Mucosa of descending colon (tissue), 3 donors: ENCODE measurements at regions not wholly inside any gene's neighbourhood (a gene's known extent, or its start where the extent isn't known, plus 50 kb on each side); places are given as distances from the start of the nearest gene placed in this dataset.
"Not testable (repeated sequence)": the region's sequence is repeated elsewhere in the genome, so short reads cannot be mapped to it uniquely, and the experiment has no call there.

ENCODE experiments used
- ATAC-seq: fragments of 200-7000 bp; cut with Tn5 transposase; one replicate; pipeline ENCODE4 v1.9.1; 2020; ENCODE audit warnings: mild to moderate bottlenecking, moderate library complexity
- DNase-seq, 3 donors: peaks; one replicate each; pipeline ENCODE4 v3.0.0-alpha.2; 2020
- H3K36me3 ChIP-seq: fragments of 200-600 bp; one replicate; pipeline ENCODE4 v1.8.0; 2021; ENCODE audit warnings: low read depth, mild to moderate bottlenecking
- H3K4me1 ChIP-seq: fragments of 200-600 bp; one replicate; pipeline ENCODE4 v1.8.0; 2021; ENCODE audit warnings: low read depth, mild to moderate bottlenecking
- H3K4me3 ChIP-seq: fragments of 200-600 bp; one replicate; pipeline ENCODE4 v1.8.0; 2021; ENCODE audit warnings: mild to moderate bottlenecking
- H3K9me3 ChIP-seq: fragments of 200-600 bp; one replicate; pipeline ENCODE4 v1.8.0; 2021; ENCODE audit warnings: mild to moderate bottlenecking
- CTCF ChIP-seq: fragments of 200-600 bp; IDR thresholded peaks from one replicate; pipeline ENCODE4 v1.8.0; 2022; ENCODE audit warnings: antibody characterized with exemption, mild to moderate bottlenecking
- intact Hi-C, 2 donors: fragments of 100-400 bp; cut with DNase I in 1 of 2; cut with micrococcal nuclease in 1 of 2; formaldehyde crosslinking; loops; one replicate each; pipeline versions ENCODE4 v1.11.0 to v1.11.1; 2022; cut with DNase I, micrococcal nuclease
- donor health status: DM: no; HTN: no; CAD: no; lungs with moderate emphysema.
- donor health status: DM: no; HTN: no; CAD: no.
- donor health status: DM: no; HTN: yes; CAD: no.

GRCh38 chr17:64790690-64791089 lies 128.6 kb upstream of the SMURF2 start:
- DNase-seq: peak in 1 of 3 donors; percentile 27
- H3K36me3 ChIP-seq, intact Hi-C loops, H3K4me3 ChIP-seq, ATAC-seq, H3K9me3 ChIP-seq: not testable (repeated sequence)
- H3K4me1 ChIP-seq: peaks cover 23% of the 10 kb centered on the region

DNA sequence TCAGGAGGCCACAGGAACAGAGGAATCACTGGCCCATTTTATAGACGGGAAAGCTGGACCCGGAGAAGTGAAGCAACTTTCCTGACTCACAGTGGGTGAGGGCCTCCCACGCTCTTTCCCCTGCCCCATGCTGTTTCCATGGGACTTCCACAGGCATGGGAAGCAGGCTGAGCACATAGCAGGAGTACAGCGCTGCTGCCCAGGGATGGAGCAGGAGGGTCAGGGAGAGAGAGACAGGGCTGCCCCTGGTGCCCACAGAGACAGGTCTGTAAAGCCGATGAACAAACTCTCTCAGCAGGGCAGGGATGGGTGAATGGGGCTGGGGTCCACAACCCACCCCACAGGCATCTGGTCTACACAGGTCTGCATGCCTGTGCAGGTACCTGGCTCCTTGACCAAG lies 128.1 kb upstream of the SMURF2 start:
- H3K9me3 ChIP-seq, H3K4me3 ChIP-seq, H3K36me3 ChIP-seq, intact Hi-C loops, ATAC-seq: not testable (repeated sequence)
- peak in 1 of 3 donors; percentile 25 for DNase-seq
- H3K4me1 ChIP-seq: peaks cover 22% of the 10 kb centered on the region

GRCh38 chr17:64789061-64789445 lies 126.9 kb upstream of the SMURF2 start:
- H3K36me3 ChIP-seq, H3K4me3 ChIP-seq, ATAC-seq, intact Hi-C loops, H3K9me3 ChIP-seq, DNase-seq: not testable (repeated sequence)
- peaks cover 16% of the 10 kb centered on the region for H3K4me1 ChIP-seq

DNA sequence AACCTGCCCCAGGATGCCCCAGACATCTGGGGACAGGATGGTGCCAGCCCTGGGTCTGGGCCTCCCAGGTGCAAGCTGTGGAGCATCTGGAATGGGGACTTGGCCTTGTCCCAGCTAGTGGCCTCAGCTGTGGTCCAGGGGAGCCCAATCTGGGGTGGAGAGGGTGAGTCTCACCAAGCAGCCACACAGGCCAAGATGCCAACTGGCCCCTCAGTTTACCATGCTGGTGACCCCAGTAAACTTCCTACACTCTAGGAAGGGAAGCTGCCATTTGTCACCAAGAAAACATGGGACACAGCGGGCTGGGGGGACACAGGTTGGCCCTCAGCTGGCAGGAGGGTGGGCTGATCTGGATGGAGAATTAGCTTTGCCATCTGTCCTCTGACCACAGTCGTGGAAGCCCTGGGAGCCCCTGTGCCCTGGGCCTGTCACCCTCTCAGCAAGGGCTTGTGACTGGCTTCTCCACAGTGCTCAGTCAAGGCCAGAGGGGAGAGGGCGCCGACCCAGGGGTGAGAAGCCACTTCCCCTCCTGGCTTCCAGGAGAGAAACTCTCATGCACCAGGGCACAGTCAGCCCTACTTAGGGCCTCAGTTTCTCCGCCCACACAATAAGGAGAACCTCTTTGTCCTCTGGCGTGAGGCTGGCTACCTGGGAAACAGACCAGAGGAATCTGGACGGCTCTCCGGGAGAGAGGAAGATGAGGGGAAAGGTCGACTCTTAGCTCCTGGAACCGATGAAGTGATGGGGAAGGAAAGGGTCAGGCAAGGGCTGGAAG lies 126.4 kb upstream of the SMURF2 start:
- Histone ChIP-seq H3K9me3 (no peaks in the 10 kb centered on the region), H3K4me3 (no peak overlapping the region), H3K36me3 (no peaks in the 10 kb centered on the region), H3K4me1 (peaks cover 16% of the 10 kb centered on the region)
- no peak for ATAC-seq
- TF ChIP-seq CTCF: no peak
- intact Hi-C loops: no loop called here
- peak in 1 of 3 donors; percentile 31 for DNase-seq

GRCh38 chr17:64787921-64788271 lies 125.8 kb upstream of the SMURF2 start:
- no peaks in the 10 kb centered on the region for H3K9me3 ChIP-seq
- peaks cover 13% of the 10 kb centered on the region for H3K4me1 ChIP-seq
- ATAC-seq (no peak), DNase-seq (peak in 1 of 3 donors; percentile 36)
- TF ChIP-seq CTCF: no peak
- H3K36me3 ChIP-seq: no peaks in the 10 kb centered on the region
- no peak overlapping the region for H3K4me3 ChIP-seq
- intact Hi-C loops: no loop called here

GRCh38 chr17:64787255-64787920 lies 125.3 kb upstream of the SMURF2 start:
- DNase-seq (peak; percentile 58 to 76 (median 64)), ATAC-seq (peak; percentile 80)
- no peak for TF ChIP-seq CTCF

DNA sequence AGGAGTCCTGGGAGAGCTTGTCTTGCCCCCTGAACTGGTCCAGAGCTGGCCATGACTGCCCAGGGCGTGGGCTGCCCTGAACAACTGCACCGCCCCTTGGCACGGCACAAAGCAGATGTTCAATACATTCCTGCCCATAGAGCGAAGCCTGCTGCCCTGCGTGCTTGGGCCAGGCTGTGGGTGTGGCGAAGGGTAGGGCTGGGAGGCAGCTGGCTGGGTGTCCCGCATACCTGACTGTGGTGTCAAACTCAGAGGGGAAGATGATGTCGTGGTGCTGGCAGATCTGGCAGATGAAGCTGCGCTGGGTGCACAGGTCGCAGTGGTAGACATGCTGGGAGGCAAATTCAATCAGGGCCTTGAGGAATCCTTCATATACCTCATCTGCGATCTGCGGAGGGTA lies 124.2 kb upstream of the SMURF2 start:
- intact Hi-C loops: no loop called here
- peak; percentile 72 to 83 (median 81) for DNase-seq

More at GRCh38 chr17:64787255-64787920, 125.3 kb upstream of the SMURF2 start:
- intact Hi-C loops: no loop called here
- Histone ChIP-seq H3K9me3 (no peaks in the 10 kb centered on the region), H3K4me3 (no peak overlapping the region), H3K36me3 (no peaks in the 10 kb centered on the region), H3K4me1 (peaks cover 13% of the 10 kb centered on the region)

More for the DNA sequence above, 124.2 kb upstream of the SMURF2 start:
- H3K4me1 ChIP-seq: peaks cover 21% of the 10 kb centered on the region
- ATAC-seq: peak; percentile 76
- no peak overlapping the region for H3K4me3 ChIP-seq
- no peaks in the 10 kb centered on the region for H3K36me3 ChIP-seq
- TF ChIP-seq CTCF: no peak
- H3K9me3 ChIP-seq: no peaks in the 10 kb centered on the region
